Activated naive CD4-positive, alpha-beta T cell treated with Interleukin-2 at 50 U/mL for 16 hours (primary cell): ENCODE measurements at regions not wholly inside any gene's neighbourhood (a gene's known extent, or its start where the extent isn't known, plus 50 kb on each side); places are given as distances from the start of the nearest gene placed in this dataset.

ENCODE experiments used
- DNase-seq: peaks from one replicate; pipeline ENCODE4 v3.0.0-alpha.2; 2020

GRCh38 chr5:93048858-93049257 lies 532.2 kb downstream of the NR2F1-AS1 start:
- DNase-seq = no peak

- DNase-seq = no peak
Observed at GRCh38 chr5:93044859-93045666, 536.0 kb downstream of the NR2F1-AS1 start.

DNA sequence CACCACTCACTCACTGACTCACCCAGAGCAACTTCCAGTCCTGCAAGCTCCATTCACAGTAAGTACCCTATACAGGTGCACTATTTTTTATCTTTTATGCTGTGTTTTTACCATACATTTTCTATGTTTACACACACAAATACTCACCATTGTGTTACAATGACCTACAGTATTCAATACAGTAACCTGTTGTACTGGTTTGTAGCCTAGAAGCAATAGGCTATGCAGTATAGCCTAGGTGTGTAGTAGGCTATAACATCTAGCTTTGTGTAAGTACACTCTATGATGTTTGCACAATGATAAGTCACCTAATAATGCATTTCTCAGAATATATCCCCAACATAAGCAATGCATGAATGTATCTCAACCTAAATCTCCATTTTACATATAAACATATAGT lies 541.1 kb downstream of the NR2F1-AS1 start:
- DNase-seq = no peak

GRCh38 chr5:93034621-93035590 lies 546.1 kb downstream of the NR2F1-AS1 start:
- no peak for DNase-seq

GRCh38 chr5:93022796-93023447 lies 558.1 kb downstream of the NR2F1-AS1 start:
- DNase-seq = no peak

DNA sequence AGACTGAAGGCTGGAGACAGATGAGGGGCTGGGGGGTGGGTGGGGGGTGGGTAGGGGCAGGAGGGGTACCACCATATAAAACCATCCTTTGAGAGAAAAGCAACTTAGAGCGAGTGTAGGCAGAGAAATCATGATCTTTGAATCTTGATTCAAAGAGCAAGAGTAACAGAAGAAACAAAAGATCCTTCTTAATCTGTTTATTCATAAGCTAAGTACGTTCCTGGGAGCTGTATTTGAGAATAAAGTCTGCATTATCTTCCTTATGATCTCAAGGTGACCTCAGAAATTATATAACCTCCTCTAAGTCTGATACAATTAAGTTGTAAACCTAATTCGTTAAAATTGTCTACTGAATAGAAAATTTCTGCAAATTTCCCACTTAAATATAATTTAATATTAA lies 558.8 kb downstream of the NR2F1-AS1 start:
- no peak for DNase-seq

GRCh38 chr5:93019896-93020295 lies 561.1 kb downstream of the NR2F1-AS1 start:
- DNase-seq = no peak

DNA sequence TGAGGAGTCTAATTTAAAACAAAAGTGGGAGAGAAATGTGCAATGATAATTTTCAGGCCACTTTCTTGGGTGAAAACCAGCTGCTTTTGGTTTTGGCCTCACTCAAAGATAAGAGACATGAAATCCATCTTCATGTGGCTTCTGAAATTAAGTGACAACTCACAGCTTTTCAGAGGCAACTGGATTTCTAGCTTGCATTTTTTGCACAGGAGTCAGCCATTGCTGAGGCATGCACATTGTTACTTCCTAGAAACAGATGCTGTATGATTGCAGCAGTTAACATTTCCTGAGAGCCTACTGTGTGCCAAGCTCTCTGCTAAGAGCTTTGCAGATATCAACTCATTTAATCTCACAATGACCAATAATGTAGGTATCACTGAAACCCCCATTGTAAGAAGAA lies 562.6 kb downstream of the NR2F1-AS1 start:
- no peak for DNase-seq

- DNase-seq = no peak
Observed at GRCh38 chr5:93017849-93018248, 563.2 kb downstream of the NR2F1-AS1 start.

DNA sequence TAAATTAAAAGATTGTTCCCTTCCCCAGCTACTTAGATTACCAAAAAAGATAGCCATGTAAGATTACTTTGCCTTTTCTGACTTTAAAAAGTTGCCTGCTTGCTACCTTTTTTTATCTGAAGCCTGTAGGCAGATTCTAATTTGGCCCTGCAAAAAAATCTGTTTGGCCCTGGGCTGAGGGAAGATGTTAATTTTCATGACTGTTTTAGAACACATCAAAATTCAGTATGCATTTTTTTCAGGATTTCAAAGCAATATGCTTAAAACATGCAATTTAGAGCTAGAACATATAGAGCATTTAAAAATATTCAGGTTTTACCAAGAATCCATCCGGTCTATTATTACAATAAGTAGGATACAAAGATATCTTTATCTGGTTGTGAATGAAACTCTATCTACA lies 563.6 kb downstream of the NR2F1-AS1 start:
- no peak for DNase-seq

DNA sequence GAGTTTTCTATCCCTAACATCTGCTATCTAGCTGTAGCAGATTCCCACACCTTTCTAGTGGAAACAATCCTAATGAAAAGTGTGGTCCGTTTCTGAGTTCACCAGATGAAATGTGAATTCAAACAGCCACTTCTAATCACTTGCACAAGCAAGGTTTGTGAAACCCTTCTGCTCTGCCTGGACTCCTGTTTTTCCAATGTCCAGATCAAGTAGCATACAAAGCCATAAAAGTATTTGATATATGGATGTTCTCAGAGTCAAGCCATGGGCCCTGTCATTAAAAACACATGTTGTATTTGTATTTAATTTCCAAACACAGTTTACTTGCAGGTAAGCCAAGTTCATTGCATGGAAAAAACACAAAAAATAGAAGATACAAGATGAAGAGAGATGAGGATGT lies 570.4 kb downstream of the NR2F1-AS1 start:
- no peak for DNase-seq

DNA sequence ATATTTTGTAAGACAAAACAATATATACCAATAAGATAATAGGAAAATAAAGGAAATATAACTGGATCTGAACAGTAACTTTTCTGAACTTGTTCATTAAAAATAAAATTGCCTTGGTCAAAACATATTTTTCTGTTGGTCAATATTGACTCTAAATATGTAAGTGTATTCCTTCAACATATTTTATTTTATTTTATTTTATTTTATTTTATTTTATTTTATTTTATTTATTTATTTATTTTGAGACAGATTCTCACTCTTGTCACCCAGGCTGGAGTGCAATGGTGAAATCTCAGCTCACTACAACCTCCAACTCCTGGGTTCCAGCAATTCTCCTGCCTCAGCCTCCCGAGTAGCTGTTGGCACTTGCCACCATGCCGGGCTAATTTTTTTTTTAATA lies 571.0 kb downstream of the NR2F1-AS1 start:
- no peak for DNase-seq

DNA sequence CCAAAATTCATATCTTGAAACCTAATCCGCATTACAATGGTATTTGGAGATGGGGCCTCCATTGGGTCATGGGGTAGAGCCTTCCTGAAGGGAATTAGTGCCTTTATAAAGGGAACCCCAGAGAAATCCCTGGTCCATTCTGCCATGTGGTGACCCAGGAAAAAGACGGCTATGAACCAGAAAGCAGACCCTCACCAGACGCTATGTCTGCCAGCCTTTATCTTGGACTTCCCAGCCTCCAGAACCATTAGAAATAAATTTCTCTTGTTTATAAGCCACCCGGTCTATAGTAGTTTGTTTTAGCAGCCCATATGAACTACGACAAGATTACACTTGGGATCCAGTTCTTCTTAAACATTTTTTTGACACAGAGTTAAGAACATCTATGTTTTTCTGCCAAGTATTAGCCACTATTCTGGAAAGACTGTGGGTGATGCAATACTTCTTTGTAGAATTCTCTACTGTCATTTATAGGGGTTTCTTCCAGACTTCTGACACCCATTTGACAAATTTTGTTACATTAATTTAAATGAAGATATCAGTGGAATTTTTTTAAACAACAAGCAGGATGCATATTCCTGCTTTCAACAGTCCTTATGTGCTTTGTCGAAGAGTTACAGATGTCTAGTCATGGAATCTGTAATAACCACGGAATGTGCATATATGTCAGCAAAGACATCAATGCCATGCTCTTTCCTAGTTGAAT lies 572.4 kb downstream of the NR2F1-AS1 start:
- no peak for DNase-seq

- no peak for DNase-seq
Observed at GRCh38 chr5:93006915-93007314, 574.1 kb downstream of the NR2F1-AS1 start.

DNA sequence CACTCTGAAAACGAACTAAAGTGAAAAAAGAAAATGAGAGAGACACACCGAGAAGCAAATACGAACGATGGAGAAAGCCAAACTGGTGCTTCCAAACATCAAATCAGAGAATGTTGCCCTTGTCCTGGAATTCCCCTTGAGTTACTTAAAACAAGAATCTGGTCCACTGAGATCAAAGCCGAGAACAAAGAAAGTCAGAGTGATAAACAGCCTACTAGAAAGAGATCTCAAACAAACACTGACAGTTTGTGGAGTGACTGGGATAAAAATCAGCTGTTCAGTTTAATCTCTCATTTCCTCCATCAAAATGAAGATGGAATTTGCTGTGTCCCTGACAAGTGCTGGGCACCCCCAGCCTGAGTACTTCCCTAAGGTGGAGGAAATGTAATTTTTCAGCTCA lies 582.6 kb downstream of the NR2F1-AS1 start:
- no peak for DNase-seq

DNA sequence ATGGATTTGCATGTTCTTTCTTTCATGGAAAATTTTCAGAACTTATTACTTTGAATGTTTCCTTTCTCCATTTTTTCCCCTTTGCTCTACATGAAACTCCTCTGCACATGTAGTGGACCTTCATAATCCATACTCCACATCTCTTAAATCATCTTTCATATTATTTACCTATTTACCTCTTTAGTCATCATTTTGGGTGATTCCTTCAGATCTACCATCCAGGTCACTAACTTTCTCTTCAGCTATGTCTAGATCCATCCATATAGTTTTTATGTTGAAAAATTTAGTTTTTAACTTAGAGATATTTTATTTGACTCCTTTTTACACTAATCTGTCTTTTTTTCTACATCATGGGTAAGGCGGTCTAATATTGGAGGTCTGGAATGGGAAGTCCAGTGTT lies 586.6 kb downstream of the NR2F1-AS1 start:
- DNase-seq = no peak

GRCh38 chr5:92992073-92992472 lies 588.9 kb downstream of the NR2F1-AS1 start:
- no peak for DNase-seq

- no peak for DNase-seq
Observed at GRCh38 chr5:92991581-92992067, 589.4 kb downstream of the NR2F1-AS1 start.

DNA sequence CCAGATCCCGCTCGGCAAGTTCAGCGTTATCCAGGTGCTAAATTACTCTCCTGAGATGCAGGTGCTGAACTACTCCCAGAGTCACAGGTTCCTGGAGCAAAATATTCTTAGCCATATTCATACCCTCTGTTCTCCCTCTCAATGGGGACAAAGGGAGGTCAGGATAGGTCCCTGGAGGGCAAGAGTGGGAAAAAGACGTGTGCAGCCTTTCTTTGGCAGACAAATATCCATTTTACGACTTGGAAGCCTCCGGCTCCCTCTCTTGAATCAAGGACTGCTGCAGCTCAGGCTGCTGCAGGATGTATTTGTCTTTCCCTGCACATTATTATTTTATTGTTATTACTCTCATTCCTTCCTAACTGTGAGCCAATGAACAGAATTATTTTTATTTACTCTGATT lies 590.2 kb downstream of the NR2F1-AS1 start:
- DNase-seq = no peak

DNA sequence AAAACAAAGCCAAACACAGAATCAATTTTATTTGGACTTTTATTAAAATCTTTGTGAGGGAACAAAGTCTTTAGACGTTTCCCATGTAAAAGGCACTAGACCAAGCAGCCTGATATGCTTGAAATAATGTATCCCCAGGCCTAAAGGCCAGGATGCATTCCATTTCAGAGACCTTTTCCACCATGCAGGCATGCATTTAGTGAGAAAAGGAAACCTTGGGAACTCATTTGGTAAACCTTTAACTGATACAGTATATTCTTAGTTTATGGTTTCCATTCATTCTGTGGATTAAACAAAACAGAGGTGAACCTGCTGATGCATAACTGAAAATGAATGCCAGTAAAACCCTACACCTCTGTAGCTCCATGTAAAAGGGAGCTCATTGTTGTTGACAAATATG lies 600.0 kb downstream of the NR2F1-AS1 start:
- no peak for DNase-seq

GRCh38 chr5:92980491-92980890 lies 600.5 kb downstream of the NR2F1-AS1 start:
- no peak for DNase-seq

GRCh38 chr5:92979716-92980115 lies 601.3 kb downstream of the NR2F1-AS1 start:
- DNase-seq = no peak
